ENCODE measurements at regions not wholly inside any gene's neighbourhood (a gene's known extent, or its start where the extent isn't known, plus 50 kb on each side); places are given as distances from the start of the nearest gene placed in this dataset.

GRCh38 chr6:4615231-4615630 is 161.0 kb upstream of the CDYL start:
- ATAC-seq: no peak

DNA sequence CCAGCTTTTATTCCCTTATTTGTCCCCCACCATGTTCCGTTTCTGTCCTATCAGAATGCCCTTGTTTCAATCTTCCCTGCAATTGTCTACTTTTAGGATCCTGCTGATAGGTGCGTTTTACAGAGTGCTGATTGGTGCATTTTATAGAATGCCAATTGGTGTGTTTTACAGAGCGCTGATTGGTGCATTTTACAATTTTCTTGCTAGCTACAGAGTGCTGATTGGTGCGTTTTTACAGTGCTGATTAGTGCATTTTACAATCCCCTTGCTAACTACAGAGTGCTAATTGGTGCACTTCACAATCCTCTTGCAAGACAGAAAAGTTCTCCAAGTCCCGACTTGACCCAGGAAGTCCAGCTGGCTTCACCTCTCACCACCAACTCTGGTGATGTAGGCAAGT is 161.6 kb upstream of the CDYL start:
- no peak for ATAC-seq

- ATAC-seq: no peak
Observed at GRCh38 chr6:4613795-4614194, 162.4 kb upstream of the CDYL start.

- ATAC-seq: no peak
Observed at GRCh38 chr6:4613381-4613780, 162.8 kb upstream of the CDYL start.

- ATAC-seq: no peak
Observed at GRCh38 chr6:4612636-4613171, 163.5 kb upstream of the CDYL start.

- no peak for ATAC-seq
Observed at GRCh38 chr6:4611429-4612129, 164.6 kb upstream of the CDYL start.

DNA sequence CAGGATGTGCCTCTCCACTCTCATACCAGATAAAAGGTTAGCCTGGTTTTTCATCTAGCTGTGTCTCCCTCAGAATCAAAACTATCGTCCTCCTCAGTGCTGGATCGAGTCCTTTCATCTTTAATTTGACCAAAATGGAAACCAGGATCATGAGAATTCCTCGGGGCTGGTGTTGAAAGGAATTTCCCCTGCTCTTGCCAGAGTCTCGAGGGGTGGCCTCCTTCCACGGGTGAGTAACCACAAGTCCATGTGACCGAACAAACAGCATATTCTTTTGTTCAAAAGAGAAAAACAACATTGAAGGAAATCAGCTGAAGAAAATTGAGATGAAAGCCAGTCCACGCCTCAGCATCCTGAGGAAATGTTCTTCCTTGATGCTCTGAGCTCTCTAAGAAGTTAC is 165.9 kb upstream of the CDYL start:
- no peak for ATAC-seq

- ATAC-seq: no peak
Observed at GRCh38 chr6:4608361-4609115, 167.7 kb upstream of the CDYL start.

GRCh38 chr6:4607793-4608192 is 168.4 kb upstream of the CDYL start:
- ATAC-seq: no peak

DNA sequence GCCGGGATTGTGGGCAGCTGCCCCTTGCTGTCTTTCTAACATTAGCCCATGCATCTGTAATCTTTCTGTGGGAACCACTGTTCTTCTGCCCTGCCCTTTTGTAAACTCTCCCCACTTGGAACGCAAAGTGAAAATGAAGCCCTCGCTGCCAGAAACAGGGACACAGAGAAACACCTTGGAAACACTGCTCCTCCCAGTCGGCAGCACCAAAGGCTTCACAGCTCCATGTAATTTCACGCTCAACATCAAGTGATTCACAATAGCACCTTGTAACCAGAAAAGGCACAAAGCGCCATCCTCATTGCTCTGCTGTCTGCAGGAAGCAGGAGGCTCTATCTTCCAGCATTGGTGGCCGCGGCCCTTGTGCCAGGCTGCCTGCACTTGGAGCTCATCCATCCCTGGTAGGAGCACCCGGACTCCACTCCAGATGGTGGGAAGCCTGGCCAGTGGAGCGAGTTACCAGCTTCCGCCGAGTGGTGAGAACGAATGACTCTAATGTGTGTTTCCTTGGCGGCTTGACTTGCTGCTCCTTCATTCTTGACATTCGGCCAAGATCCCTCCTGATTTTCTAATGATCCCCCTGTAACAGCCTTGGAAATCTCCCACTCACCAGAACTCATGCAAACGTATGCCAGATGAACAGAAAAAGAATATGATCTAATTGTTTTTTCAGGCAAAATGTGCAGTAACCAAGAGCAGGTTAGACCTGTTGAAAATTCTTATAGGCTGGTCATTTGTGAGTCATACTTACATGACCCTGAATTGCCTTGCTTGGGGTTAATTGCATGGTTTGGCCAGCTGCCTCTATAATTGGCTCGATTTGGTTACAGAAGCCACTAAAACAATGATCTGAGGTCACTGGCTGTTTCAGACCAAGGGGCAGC is 169.1 kb upstream of the CDYL start:
- ATAC-seq: peak; percentile 68

DNA sequence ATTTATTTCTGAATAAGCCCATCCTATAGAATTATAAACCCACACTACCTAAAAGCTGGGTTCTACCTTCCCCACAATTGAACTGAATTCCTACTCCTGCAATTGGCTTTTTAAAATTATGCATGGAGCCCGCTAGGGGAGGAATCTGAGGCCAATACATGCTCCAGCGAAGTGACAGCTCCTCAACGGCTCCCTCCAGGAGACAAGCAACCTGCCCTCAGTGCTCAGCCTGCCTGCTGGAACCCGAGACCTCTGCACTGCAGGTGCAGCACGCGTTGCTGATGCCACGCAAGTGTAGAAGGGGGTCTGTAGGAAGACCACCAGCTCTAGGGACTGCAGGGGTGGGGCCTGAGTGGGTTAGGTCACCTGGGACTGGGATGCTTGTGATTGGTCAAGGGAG is 170.2 kb upstream of the CDYL start:
- no peak for ATAC-seq

DNA sequence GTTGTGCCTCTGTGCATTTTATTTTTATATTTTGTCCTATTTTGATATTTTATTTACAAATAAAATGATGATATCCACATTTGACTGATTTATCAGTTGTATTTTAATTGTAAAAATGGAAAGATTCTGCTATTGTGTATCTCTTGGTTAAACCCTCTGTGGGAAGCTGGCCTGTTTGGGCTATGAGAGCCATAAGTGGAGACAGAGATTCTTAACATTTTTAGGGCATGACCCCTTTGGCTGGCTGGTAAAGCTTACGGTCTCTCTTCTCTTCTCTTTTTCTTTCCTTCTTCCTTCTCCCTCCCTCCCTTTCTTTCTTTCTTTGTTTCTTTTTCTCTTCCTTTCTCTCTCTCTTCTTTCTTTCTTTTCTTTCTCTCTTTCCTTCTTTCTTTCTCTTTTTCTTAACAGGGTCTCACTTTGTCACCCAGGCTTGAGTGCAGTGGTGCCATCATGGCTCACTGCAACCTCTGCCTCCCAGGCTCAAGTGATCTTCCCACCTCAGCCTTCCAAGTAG is 172.3 kb upstream of the CDYL start:
- ATAC-seq: no peak

- peak; percentile 47 for ATAC-seq
Observed at GRCh38 chr6:4603291-4603690, 172.9 kb upstream of the CDYL start.

DNA sequence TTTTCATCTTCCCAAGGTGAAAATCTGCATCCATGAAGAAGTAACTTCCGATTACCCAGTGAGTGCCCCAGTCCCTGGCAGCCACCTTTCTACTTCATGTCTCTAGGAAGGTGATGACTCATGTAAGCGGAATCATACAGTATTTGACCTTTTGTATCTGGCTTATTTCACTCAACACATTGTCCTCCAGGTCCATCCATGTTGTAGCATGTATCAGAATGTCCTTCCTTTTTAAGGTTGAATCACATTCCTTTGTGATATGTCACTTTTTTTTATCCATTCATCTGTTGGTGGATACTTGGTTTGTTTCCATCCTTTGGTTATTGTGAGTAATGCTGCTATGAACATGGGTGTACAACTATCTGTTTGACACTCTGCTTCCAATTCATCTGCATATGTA is 176.3 kb upstream of the CDYL start:
- ATAC-seq: peak; percentile 89

DNA sequence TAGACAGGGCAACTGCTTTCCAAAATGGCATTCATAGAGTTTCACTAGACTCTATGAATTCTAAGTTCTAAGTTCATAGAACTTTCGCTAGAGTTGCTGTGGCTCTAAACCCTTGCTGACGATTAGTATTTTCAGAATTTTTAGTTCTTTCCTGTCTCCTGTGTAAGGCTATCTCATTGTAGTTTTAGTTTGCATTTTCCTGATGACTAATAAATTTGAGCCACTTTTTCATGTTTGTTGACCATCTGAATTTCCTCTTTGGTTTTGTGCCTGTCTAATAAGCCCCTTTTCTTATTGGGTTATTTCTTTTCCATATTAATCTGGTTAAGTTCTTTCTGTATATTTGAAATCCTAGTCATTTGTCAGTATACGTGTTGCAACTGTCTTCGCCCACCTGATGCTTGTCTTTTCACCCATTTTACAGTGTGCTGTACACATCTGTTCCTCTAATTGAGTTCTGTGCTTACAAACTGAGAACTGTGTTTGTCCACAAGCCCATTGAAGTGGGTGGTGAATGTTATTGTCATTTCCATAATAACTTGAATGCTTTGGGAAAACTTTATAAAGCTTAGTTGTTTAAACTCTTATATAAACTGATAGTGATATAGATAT is 177.7 kb upstream of the CDYL start:
- ATAC-seq: no peak

DNA sequence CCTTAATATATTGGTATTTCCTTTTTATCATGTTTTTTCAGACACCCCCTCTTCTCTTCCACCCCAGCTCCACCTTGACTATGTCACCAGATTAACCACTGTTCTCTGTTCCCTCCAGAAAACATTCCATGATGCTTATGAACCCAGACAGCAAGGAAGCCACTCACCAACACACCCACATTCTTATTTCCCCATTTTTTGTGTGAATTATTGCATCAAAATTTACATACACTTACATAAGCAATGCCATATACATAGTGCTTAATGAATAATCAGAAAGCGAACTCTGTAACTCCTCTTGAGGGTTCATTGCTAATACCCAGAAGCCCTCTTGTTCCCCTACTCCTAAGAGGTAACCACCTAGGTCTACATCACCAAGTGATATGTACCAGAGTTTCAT is 182.3 kb upstream of the CDYL start:
- ATAC-seq: peak; percentile 51

DNA sequence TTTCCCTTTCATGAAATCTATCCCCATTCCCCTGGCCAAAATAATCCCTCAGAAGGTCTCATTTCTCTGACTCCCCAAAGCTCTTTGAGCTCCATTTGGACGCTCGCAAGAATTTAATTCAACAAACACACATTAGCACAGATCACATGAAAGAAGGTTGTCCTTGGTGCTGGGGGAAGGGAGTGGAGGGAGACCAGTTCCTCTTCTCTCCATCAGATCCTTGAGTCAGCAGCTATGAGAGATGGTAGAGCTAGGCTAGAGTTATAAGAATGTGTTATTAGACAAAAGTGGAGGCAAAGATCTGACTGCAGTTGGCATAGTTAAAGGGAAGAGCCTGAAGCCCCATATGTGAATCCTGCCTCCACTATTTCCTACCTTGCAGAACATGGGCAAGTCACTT is 184.2 kb upstream of the CDYL start:
- ATAC-seq: no peak

GRCh38 chr6:4591218-4591617 is 185.0 kb upstream of the CDYL start:
- ATAC-seq: no peak

DNA sequence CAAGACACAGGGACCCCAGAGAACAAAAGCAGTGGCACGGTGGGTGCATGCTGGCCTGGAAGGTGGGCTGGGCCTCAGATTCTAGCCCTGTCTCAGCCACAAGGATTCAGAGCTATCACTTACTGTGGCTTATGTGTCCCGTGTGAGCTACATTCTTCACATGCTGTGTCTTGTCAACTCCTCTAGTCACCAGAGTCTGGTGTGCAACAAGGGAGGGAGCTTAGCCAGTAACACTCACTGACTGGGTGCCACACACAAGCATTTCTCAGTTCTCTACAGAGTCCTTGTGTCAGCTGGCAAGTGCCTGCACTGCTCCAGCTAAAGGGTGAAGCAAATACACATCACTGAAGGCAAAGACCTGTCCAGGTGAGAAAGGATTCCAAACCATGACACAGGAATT is 186.9 kb upstream of the CDYL start:
- ATAC-seq: peak; percentile 54

DNA sequence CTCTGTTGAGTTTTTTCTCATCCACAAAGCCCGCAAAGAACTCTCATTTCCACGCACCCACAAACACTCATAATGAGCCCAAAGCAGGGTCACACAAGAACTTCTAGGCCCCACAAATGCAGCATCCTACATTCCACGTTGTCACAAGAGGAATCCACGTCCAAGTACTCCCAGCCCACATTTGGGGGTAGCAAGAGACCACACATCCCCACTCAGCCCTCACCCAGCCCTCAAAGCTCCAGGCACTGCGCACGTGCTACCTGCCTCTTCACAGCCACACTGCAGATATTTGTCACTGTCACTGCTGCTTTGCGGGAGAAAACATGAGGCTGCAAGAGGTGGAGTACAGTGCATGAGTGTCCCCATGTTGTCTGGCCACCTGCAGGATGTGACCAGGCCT is 187.6 kb upstream of the CDYL start:
- no peak for ATAC-seq

DNA sequence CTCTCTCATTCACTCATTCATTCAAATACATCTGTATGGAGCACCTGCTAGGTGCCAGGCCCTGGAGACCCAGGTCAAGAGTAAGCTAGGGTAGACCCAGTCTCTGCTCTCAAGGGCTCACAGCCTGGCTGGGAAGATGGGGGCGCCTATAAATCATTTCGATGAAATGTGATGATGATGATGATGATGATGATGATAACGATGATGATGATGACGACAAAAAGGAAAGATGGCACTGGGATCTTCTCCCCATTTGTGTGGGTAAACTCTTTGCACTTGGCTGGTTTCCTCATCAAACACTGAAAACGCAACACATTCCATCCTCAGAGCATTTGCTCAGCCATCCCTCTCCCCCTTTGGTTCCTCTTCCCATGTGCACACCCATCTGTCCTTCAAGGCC is 188.0 kb upstream of the CDYL start:
- no peak for ATAC-seq

GRCh38 chr6:4587171-4587570 is 189.0 kb upstream of the CDYL start:
- ATAC-seq: no peak

- peak; percentile 54 for ATAC-seq
Observed at GRCh38 chr6:4586469-4586859, 189.7 kb upstream of the CDYL start.

Measured in esophagus mucosa (tissue), 1 donor.